GM21529 (cell line): ENCODE measurements at regions not wholly inside any gene's neighbourhood (a gene's known extent, or its start where the extent isn't known, plus 50 kb on each side); places are given as distances from the start of the nearest gene placed in this dataset.
A peak's percentile ranks its signal among the peaks of the same experiment; 100 is the strongest.
"Not testable (repeated sequence)": the region's sequence is repeated elsewhere in the genome, so short reads cannot be mapped to it uniquely, and the experiment has no call there.

ENCODE experiments used
- ATAC-seq: cut with Tn5 transposase; IDR thresholded peaks from one replicate; pipeline ENCODE4 v1.9.1; 2021; ENCODE audit not compliant: unreplicated experiment

GRCh38 chr15:22134941-22135566 is 54.7 kb downstream of the OR4M2 start:
- not testable (repeated sequence) for ATAC-seq

- ATAC-seq, result not testable (repeated sequence)
These were observed 57.2 kb downstream of the OR4M2 start for GRCh38 chr15:22137572-22137971.

- not testable (repeated sequence) for ATAC-seq
These were observed 60.8 kb downstream of the OR4M2 start for GRCh38 chr15:22141106-22141505.

GRCh38 chr15:22148109-22148508 is 67.8 kb downstream of the OR4M2 start:
- peak; percentile 99 for ATAC-seq

- ATAC-seq, result not testable (repeated sequence)
These were observed 77.9 kb downstream of the OR4M2 start for GRCh38 chr15:22158243-22158642.

GRCh38 chr15:22160283-22160682 is 80.0 kb downstream of the OR4M2 start:
- peak; percentile 32 for ATAC-seq

GRCh38 chr15:22160741-22161140 is 80.4 kb downstream of the OR4M2 start:
- ATAC-seq, result peak; percentile 71

- peak; percentile 76 for ATAC-seq
These were observed 81.1 kb downstream of the OR4M2 start for GRCh38 chr15:22161398-22161797.

GRCh38 chr15:22163715-22164114 is 83.4 kb downstream of the OR4M2 start:
- ATAC-seq, result not testable (repeated sequence)

- ATAC-seq, result not testable (repeated sequence)
These were observed 87.2 kb downstream of the OR4M2 start for GRCh38 chr15:22167521-22167920.

GRCh38 chr15:22173029-22173998 is 93.0 kb downstream of the OR4M2 start:
- peak; percentile 73 for ATAC-seq

- ATAC-seq, result peak; percentile 58
These were observed 93.8 kb downstream of the OR4M2 start for GRCh38 chr15:22174088-22174487.

GRCh38 chr15:22177965-22178364 is 97.6 kb downstream of the OR4M2 start:
- ATAC-seq, result not testable (repeated sequence)

- ATAC-seq, result not testable (repeated sequence)
These were observed 98.1 kb downstream of the OR4M2 start for GRCh38 chr15:22178438-22178837.

- ATAC-seq, result not testable (repeated sequence)
These were observed 98.7 kb downstream of the OR4M2 start for GRCh38 chr15:22179043-22179442.

GRCh38 chr15:22180611-22181010 is 100.3 kb downstream of the OR4M2 start:
- ATAC-seq, result not testable (repeated sequence)

GRCh38 chr15:22184678-22185077 is 104.4 kb downstream of the OR4M2 start:
- ATAC-seq, result peak; percentile 84

GRCh38 chr15:22186846-22187532 is 106.7 kb downstream of the OR4M2 start:
- ATAC-seq, result not testable (repeated sequence)

GRCh38 chr15:22191818-22192217 is 111.5 kb downstream of the OR4M2 start:
- not testable (repeated sequence) for ATAC-seq

GRCh38 chr15:22194739-22195617 is 114.7 kb downstream of the OR4M2 start:
- not testable (repeated sequence) for ATAC-seq
